ENCODE measurements at regions not wholly inside any gene's neighbourhood (a gene's known extent, or its start where the extent isn't known, plus 50 kb on each side); places are given as distances from the start of the nearest gene placed in this dataset.
"Not testable (repeated sequence)": the region's sequence is repeated elsewhere in the genome, so short reads cannot be mapped to it uniquely, and the experiment has no call there.

GRCh38 chr6:170040115-170040500, 250.8 kb downstream of the DLL1 start:
- DNase-seq, result no peak

- DNase-seq, result no peak
These were observed 251.4 kb downstream of the DLL1 start for GRCh38 chr6:170039156-170040114.

- DNase-seq, result no peak
These were observed 252.2 kb downstream of the DLL1 start for GRCh38 chr6:170038708-170039107.

- no peak for DNase-seq
These were observed 252.6 kb downstream of the DLL1 start for GRCh38 chr6:170038251-170038650.

GRCh38 chr6:170037541-170038250, 253.2 kb downstream of the DLL1 start:
- no peak for DNase-seq

GRCh38 chr6:170036916-170037315, 254.0 kb downstream of the DLL1 start:
- no peak for DNase-seq

GRCh38 chr6:170036367-170036766, 254.5 kb downstream of the DLL1 start:
- not testable (repeated sequence) for DNase-seq

- no peak for DNase-seq
These were observed 255.0 kb downstream of the DLL1 start for GRCh38 chr6:170035901-170036304.

GRCh38 chr6:170035044-170035443, 255.8 kb downstream of the DLL1 start:
- DNase-seq, result no peak

- DNase-seq, result no peak
These were observed 256.6 kb downstream of the DLL1 start for GRCh38 chr6:170034294-170034693.

GRCh38 chr6:170033666-170034065, 257.2 kb downstream of the DLL1 start:
- DNase-seq, result no peak

GRCh38 chr6:170032706-170033309, 258.1 kb downstream of the DLL1 start:
- no peak for DNase-seq

GRCh38 chr6:170032197-170032596, 258.7 kb downstream of the DLL1 start:
- no peak for DNase-seq

GRCh38 chr6:170031684-170032121, 259.2 kb downstream of the DLL1 start:
- no peak for DNase-seq

- no peak for DNase-seq
These were observed 259.9 kb downstream of the DLL1 start for GRCh38 chr6:170030821-170031471.

GRCh38 chr6:170030284-170030815, 260.5 kb downstream of the DLL1 start:
- DNase-seq, result no peak

GRCh38 chr6:170029416-170030283, 261.2 kb downstream of the DLL1 start:
- no peak for DNase-seq

- no peak for DNase-seq
These were observed 262.1 kb downstream of the DLL1 start for GRCh38 chr6:170028629-170029345.

- no peak for DNase-seq
These were observed 263.2 kb downstream of the DLL1 start for GRCh38 chr6:170027647-170028043.

- no peak for DNase-seq
These were observed 263.9 kb downstream of the DLL1 start for GRCh38 chr6:170026751-170027646.

Data from activated T-cell treated with anti-CD3 and anti-CD28 coated beads, Interleukin-2, amount 50 U/mL, for 48 hours (primary cell).